ENCODE measurements at regions not wholly inside any gene's neighbourhood (a gene's known extent, or its start where the extent isn't known, plus 50 kb on each side); places are given as distances from the start of the nearest gene placed in this dataset.

- H3K36me3 ChIP-seq (ENCODE audit: control insufficient read depth, insufficient read depth, low read length) = no peaks in the 10 kb centered on the region
- no peaks in the 10 kb centered on the region for H3K9me3 ChIP-seq (ENCODE audit: control insufficient read depth, insufficient read depth, low read length)
- H3K27me3 ChIP-seq (ENCODE audit: control insufficient read depth, insufficient read depth, low read length) = no peaks in the 10 kb centered on the region
Observed at GRCh38 chr4:61086357-61086756, 113.8 kb upstream of the ADGRL3 start.

DNA sequence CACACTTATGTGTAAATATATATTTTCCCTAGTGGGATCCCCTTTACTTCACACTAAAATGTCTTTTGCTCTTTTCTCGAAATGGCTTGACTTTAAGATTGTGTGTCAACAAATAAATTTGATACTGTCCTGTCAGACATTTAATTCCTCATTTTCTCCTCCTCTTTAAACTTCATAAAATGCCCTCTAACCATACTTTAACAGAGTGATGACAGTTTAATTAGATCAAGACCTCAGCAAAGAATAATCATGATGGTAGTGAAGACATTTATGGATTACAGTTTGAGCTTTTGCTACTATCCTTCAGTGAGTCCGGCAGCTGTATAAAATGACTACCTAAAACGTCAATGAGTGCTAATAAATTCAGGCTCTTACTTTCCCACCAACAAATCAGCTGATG lies 113.1 kb upstream of the ADGRL3 start:
- Histone ChIP-seq H3K9ac (ENCODE audit: low read depth, low read length) (no peak overlapping the region), H3K27me3 (ENCODE audit: control insufficient read depth, insufficient read depth, low read length) (no peaks in the 10 kb centered on the region), H3K4me1 (ENCODE audit: control insufficient read depth, insufficient read depth, low read length) (no peaks in the 10 kb centered on the region), H3K36me3 (ENCODE audit: control insufficient read depth, insufficient read depth, low read length) (no peaks in the 10 kb centered on the region), H3K9me3 (ENCODE audit: control insufficient read depth, insufficient read depth, low read length) (no peaks in the 10 kb centered on the region), H3K4me3 (ENCODE audit: low read depth, low read length) (no peak overlapping the region)

More at GRCh38 chr4:61086357-61086756, 113.8 kb upstream of the ADGRL3 start:
- H3K4me3 ChIP-seq (ENCODE audit: low read depth, low read length) = no peak overlapping the region
- no peak overlapping the region for H3K9ac ChIP-seq (ENCODE audit: low read depth, low read length)
- H3K4me1 ChIP-seq (ENCODE audit: control insufficient read depth, insufficient read depth, low read length) = no peaks in the 10 kb centered on the region

GRCh38 chr4:61094854-61095598 lies 105.1 kb upstream of the ADGRL3 start:
- H3K27me3 ChIP-seq (ENCODE audit: control insufficient read depth, insufficient read depth, low read length) = no peaks in the 10 kb centered on the region
- H3K36me3 ChIP-seq (ENCODE audit: control insufficient read depth, insufficient read depth, low read length) = no peaks in the 10 kb centered on the region
- no peaks in the 10 kb centered on the region for H3K4me1 ChIP-seq (ENCODE audit: control insufficient read depth, insufficient read depth, low read length)
- H3K9ac ChIP-seq (ENCODE audit: low read depth, low read length) = no peak overlapping the region
- no peak overlapping the region for H3K4me3 ChIP-seq (ENCODE audit: low read depth, low read length)
- H3K9me3 ChIP-seq (ENCODE audit: control insufficient read depth, insufficient read depth, low read length) = no peaks in the 10 kb centered on the region

- Histone ChIP-seq H3K36me3 (ENCODE audit: control insufficient read depth, insufficient read depth, low read length) (no peaks in the 10 kb centered on the region), H3K9me3 (ENCODE audit: control insufficient read depth, insufficient read depth, low read length) (no peaks in the 10 kb centered on the region), H3K27me3 (ENCODE audit: control insufficient read depth, insufficient read depth, low read length) (no peaks in the 10 kb centered on the region)
Observed at GRCh38 chr4:61128682-61129081, 71.4 kb upstream of the ADGRL3 start.

DNA sequence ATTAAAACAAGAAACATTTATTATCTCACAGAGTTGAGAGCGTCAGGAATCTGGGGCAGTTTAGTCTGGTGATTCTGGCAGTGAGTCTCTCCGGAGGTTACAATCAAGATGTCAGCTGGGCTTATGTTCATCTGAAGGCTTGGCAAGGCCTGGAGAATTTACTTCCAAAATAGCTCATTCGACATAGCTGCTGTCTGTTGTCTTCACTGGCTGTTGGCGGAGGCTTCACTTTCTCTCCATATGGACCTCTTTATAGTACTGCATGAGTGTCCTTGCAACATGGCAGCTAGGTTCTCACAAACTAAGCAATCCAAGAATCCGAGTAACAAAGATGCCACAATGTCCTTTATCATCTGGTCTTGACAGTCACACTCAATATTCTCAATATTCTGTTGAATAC lies 70.2 kb upstream of the ADGRL3 start:
- H3K36me3 ChIP-seq (ENCODE audit: control insufficient read depth, insufficient read depth, low read length) = no peaks in the 10 kb centered on the region
- no peaks in the 10 kb centered on the region for H3K27me3 ChIP-seq (ENCODE audit: control insufficient read depth, insufficient read depth, low read length)
- H3K4me1 ChIP-seq (ENCODE audit: control insufficient read depth, insufficient read depth, low read length) = no peaks in the 10 kb centered on the region
- H3K9ac ChIP-seq (ENCODE audit: low read depth, low read length) = no peak overlapping the region
- H3K4me3 ChIP-seq (ENCODE audit: low read depth, low read length) = no peak overlapping the region
- no peaks in the 10 kb centered on the region for H3K9me3 ChIP-seq (ENCODE audit: control insufficient read depth, insufficient read depth, low read length)

More at GRCh38 chr4:61128682-61129081, 71.4 kb upstream of the ADGRL3 start:
- Histone ChIP-seq H3K9ac (ENCODE audit: low read depth, low read length) (no peak overlapping the region), H3K4me1 (ENCODE audit: control insufficient read depth, insufficient read depth, low read length) (no peaks in the 10 kb centered on the region), H3K4me3 (ENCODE audit: low read depth, low read length) (no peak overlapping the region)

DNA sequence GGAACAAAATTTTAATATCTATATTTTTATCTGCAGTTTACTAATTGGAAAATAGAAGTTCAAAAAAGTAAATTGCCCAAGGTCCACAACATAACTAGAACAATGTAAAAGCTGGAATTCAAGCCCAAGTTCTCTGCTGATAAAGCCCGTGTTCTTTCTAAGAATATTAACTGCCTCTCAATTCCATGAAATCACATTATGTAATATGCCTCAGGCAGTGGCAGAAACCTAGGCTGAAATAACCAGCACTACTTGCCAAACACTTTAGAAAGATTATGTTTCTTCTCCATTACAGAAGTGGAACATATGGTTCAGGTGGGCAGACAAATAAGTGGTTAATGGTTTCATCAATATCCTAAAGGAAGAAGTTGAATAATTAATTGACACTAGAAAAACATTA lies 56.7 kb upstream of the ADGRL3 start:
- Histone ChIP-seq H3K4me3 (ENCODE audit: low read depth, low read length) (no peak overlapping the region), H3K9me3 (ENCODE audit: control insufficient read depth, insufficient read depth, low read length) (no peaks in the 10 kb centered on the region), H3K36me3 (ENCODE audit: control insufficient read depth, insufficient read depth, low read length) (no peaks in the 10 kb centered on the region), H3K27me3 (ENCODE audit: control insufficient read depth, insufficient read depth, low read length) (no peaks in the 10 kb centered on the region), H3K4me1 (ENCODE audit: control insufficient read depth, insufficient read depth, low read length) (no peaks in the 10 kb centered on the region), H3K9ac (ENCODE audit: low read depth, low read length) (no peak overlapping the region)

- Histone ChIP-seq H3K4me3 (ENCODE audit: low read depth, low read length) (no peak overlapping the region), H3K9me3 (ENCODE audit: control insufficient read depth, insufficient read depth, low read length) (no peaks in the 10 kb centered on the region), H3K36me3 (ENCODE audit: control insufficient read depth, insufficient read depth, low read length) (no peaks in the 10 kb centered on the region), H3K4me1 (ENCODE audit: control insufficient read depth, insufficient read depth, low read length) (peaks cover 6% of the 10 kb centered on the region), H3K9ac (ENCODE audit: low read depth, low read length) (no peak overlapping the region), H3K27me3 (ENCODE audit: control insufficient read depth, insufficient read depth, low read length) (no peaks in the 10 kb centered on the region)
Observed at GRCh38 chr4:61149278-61149677, 50.8 kb upstream of the ADGRL3 start.

Data from iPS-15b (cell line).